ENCODE measurements at regions not wholly inside any gene's neighbourhood (a gene's known extent, or its start where the extent isn't known, plus 50 kb on each side); places are given as distances from the start of the nearest gene placed in this dataset.

- TF ChIP-seq CTCF (IDR thresholded peaks at IDR 0.05) = no peak
- Histone ChIP-seq H3K9me3 (no peaks in the 10 kb centered on the region), H3K36me3 (ENCODE audit: insufficient read depth in 1 of 2, low read depth in 1 of 2) (no peaks in the 10 kb centered on the region), H3K27ac (no peak overlapping the region), H3K27me3 (ENCODE audit: insufficient read depth in 3 of 3, low read length in 2 of 3) (no peaks in the 10 kb centered on the region), H3K4me3 (no peak overlapping the region), H3K4me1 (no peaks in the 10 kb centered on the region)
- ATAC-seq (no peak), DNase-seq (no peak)
- intact Hi-C loops (cut with DNase I) = no loop called here
- 32 to 59% (median 49%) methylated on average over 1 of the region's 1 CpG for WGBS, 3 donors
Measured at GRCh38 chr6:148044921-148045320, 297.7 kb upstream of the SASH1 start.

- DNase-seq (no peak), ATAC-seq (no peak)
- no peaks in the 10 kb centered on the region for H3K36me3 ChIP-seq (ENCODE audit: insufficient read depth in 1 of 2, low read depth in 1 of 2)
- H3K4me1 ChIP-seq = no peaks in the 10 kb centered on the region
- no peaks in the 10 kb centered on the region for H3K27me3 ChIP-seq (ENCODE audit: insufficient read depth in 3 of 3, low read length in 2 of 3)
- WGBS, 3 donors = 92 to 96% (median 92%) methylated on average over 5 of the region's 5 CpGs
- intact Hi-C loops (cut with DNase I) = no loop called here
- no peaks in the 10 kb centered on the region for H3K9me3 ChIP-seq
- no peak overlapping the region for H3K4me3 ChIP-seq
- H3K27ac ChIP-seq = no peak overlapping the region
- no peak for TF ChIP-seq CTCF (IDR thresholded peaks at IDR 0.05)
Measured at GRCh38 chr6:148053209-148053608, 289.4 kb upstream of the SASH1 start.

- ATAC-seq (no peak), DNase-seq (no peak)
- no peak for TF ChIP-seq CTCF (IDR thresholded peaks at IDR 0.05)
- Histone ChIP-seq H3K4me1 (no peaks in the 10 kb centered on the region), H3K27ac (no peak overlapping the region), H3K36me3 (ENCODE audit: insufficient read depth in 1 of 2, low read depth in 1 of 2) (no peaks in the 10 kb centered on the region), H3K4me3 (no peak overlapping the region), H3K9me3 (no peaks in the 10 kb centered on the region), H3K27me3 (ENCODE audit: insufficient read depth in 3 of 3, low read length in 2 of 3) (no peaks in the 10 kb centered on the region)
- intact Hi-C loops (cut with DNase I) = no loop called here
Measured at GRCh38 chr6:148053796-148054195, 288.8 kb upstream of the SASH1 start.

- ATAC-seq (no peak), DNase-seq (no peak)
- Histone ChIP-seq H3K4me1 (no peaks in the 10 kb centered on the region), H3K4me3 (no peak overlapping the region), H3K27ac (no peak overlapping the region), H3K36me3 (ENCODE audit: insufficient read depth in 1 of 2, low read depth in 1 of 2) (no peaks in the 10 kb centered on the region), H3K9me3 (no peaks in the 10 kb centered on the region), H3K27me3 (ENCODE audit: insufficient read depth in 3 of 3, low read length in 2 of 3) (no peaks in the 10 kb centered on the region)
- intact Hi-C loops (cut with DNase I) = no loop called here
- 92 to 100% (median 97%) methylated on average over 1 of the region's 1 CpG for WGBS, 3 donors
- no peak for TF ChIP-seq CTCF (IDR thresholded peaks at IDR 0.05)
Measured at GRCh38 chr6:148054219-148054618, 288.4 kb upstream of the SASH1 start.

GRCh38 chr6:148055419-148055818, 287.2 kb upstream of the SASH1 start:
- 52 to 71% (median 70%) methylated on average over 3 of the region's 3 CpGs for WGBS, 3 donors
- H3K9me3 ChIP-seq = no peaks in the 10 kb centered on the region
- H3K4me3 ChIP-seq = no peak overlapping the region
- no peak for ATAC-seq
- intact Hi-C loops (cut with DNase I) = no loop called here
- no peak for TF ChIP-seq CTCF (IDR thresholded peaks at IDR 0.05)
- H3K27me3 ChIP-seq (ENCODE audit: insufficient read depth in 3 of 3, low read length in 2 of 3) = no peaks in the 10 kb centered on the region
- no peaks in the 10 kb centered on the region for H3K4me1 ChIP-seq
- DNase-seq = no peak
- H3K36me3 ChIP-seq (ENCODE audit: insufficient read depth in 1 of 2, low read depth in 1 of 2) = no peaks in the 10 kb centered on the region
- H3K27ac ChIP-seq = no peak overlapping the region
